ENCODE measurements at regions not wholly inside any gene's neighbourhood (a gene's known extent, or its start where the extent isn't known, plus 50 kb on each side); places are given as distances from the start of the nearest gene placed in this dataset.

GRCh38 chrX:145673841-145674240 is 143.8 kb upstream of the SLITRK2 start:
- Mint-ChIP-seq H3K27ac (no peak overlapping the region), H3K36me3 (ENCODE audit: low read depth) (no peaks in the 10 kb centered on the region), H3K9me3 (ENCODE audit: low read depth) (peaks cover 2% of the 10 kb centered on the region), H3K4me3 (no peak overlapping the region), H3K4me1 (no peaks in the 10 kb centered on the region), H3K27me3 (no peaks in the 10 kb centered on the region)
- ChIA-PET CTCF (no interaction called here), POLR2A (no interaction called here)
- intact Hi-C loops (cut with DNase I, micrococcal nuclease), result no loop called here
- no peak for ATAC-seq
- DNase-seq, result no peak

- Mint-ChIP-seq H3K4me1 (no peaks in the 10 kb centered on the region), H3K27ac (no peak overlapping the region), H3K36me3 (ENCODE audit: low read depth) (no peaks in the 10 kb centered on the region), H3K27me3 (no peaks in the 10 kb centered on the region), H3K4me3 (no peak overlapping the region), H3K9me3 (ENCODE audit: low read depth) (no peaks in the 10 kb centered on the region)
- CTCF ChIA-PET, result no interaction called here
- DNase-seq, result no peak
- intact Hi-C loops (cut with DNase I, micrococcal nuclease), result no loop called here
- no peak for ATAC-seq
- POLR2A ChIA-PET, result no interaction called here
These were observed 140.4 kb upstream of the SLITRK2 start for GRCh38 chrX:145677109-145677817.

- Mint-ChIP-seq H3K4me1 (no peaks in the 10 kb centered on the region), H3K9me3 (ENCODE audit: low read depth) (peaks cover 3% of the 10 kb centered on the region), H3K4me3 (no peak overlapping the region), H3K27me3 (no peaks in the 10 kb centered on the region), H3K27ac (no peak overlapping the region), H3K36me3 (ENCODE audit: low read depth) (no peaks in the 10 kb centered on the region)
- intact Hi-C loops (cut with DNase I, micrococcal nuclease), result no loop called here
- ChIA-PET POLR2A (no interaction called here), CTCF (no interaction called here)
- ATAC-seq (no peak), DNase-seq (no peak)
These were observed 134.9 kb upstream of the SLITRK2 start for GRCh38 chrX:145682518-145683298.

GRCh38 chrX:145687146-145687545 is 130.5 kb upstream of the SLITRK2 start:
- POLR2A ChIA-PET, result no interaction called here
- Mint-ChIP-seq H3K36me3 (ENCODE audit: low read depth) (no peaks in the 10 kb centered on the region), H3K4me3 (no peak overlapping the region), H3K27ac (no peak overlapping the region), H3K27me3 (no peaks in the 10 kb centered on the region), H3K9me3 (ENCODE audit: low read depth) (peaks cover 9% of the 10 kb centered on the region), H3K4me1 (no peaks in the 10 kb centered on the region)
- ATAC-seq (no peak), DNase-seq (no peak)
- intact Hi-C loops (cut with DNase I, micrococcal nuclease), result no loop called here
- CTCF ChIA-PET, result no interaction called here

- H3K27me3 Mint-ChIP-seq, result no peaks in the 10 kb centered on the region
- H3K4me3 Mint-ChIP-seq, result no peak overlapping the region
- ATAC-seq, result no peak
- POLR2A ChIA-PET, result no interaction called here
- no peaks in the 10 kb centered on the region for H3K36me3 Mint-ChIP-seq (ENCODE audit: low read depth)
- H3K9me3 Mint-ChIP-seq (ENCODE audit: low read depth), result peaks cover 9% of the 10 kb centered on the region
- intact Hi-C loops (cut with DNase I, micrococcal nuclease), result no loop called here
- CTCF ChIA-PET, result no interaction called here
- DNase-seq, result no peak
- H3K27ac Mint-ChIP-seq, result no peak overlapping the region
- H3K4me1 Mint-ChIP-seq, result no peaks in the 10 kb centered on the region
These were observed 129.9 kb upstream of the SLITRK2 start for GRCh38 chrX:145687707-145688106.

- CTCF ChIA-PET, result no interaction called here
- no peaks in the 10 kb centered on the region for H3K36me3 Mint-ChIP-seq (ENCODE audit: low read depth)
- no peak overlapping the region for H3K4me3 Mint-ChIP-seq
- intact Hi-C loops (cut with DNase I, micrococcal nuclease), result no loop called here
- DNase-seq, result no peak
- no peak overlapping the region for H3K27ac Mint-ChIP-seq
- peaks cover 6% of the 10 kb centered on the region for H3K9me3 Mint-ChIP-seq (ENCODE audit: low read depth)
- ATAC-seq, result no peak
- no peaks in the 10 kb centered on the region for H3K4me1 Mint-ChIP-seq
- POLR2A ChIA-PET, result no interaction called here
- no peaks in the 10 kb centered on the region for H3K27me3 Mint-ChIP-seq
These were observed 123.6 kb upstream of the SLITRK2 start for GRCh38 chrX:145694048-145694447.

- no peaks in the 10 kb centered on the region for H3K36me3 Mint-ChIP-seq (ENCODE audit: low read depth)
- DNase-seq, result no peak
- ATAC-seq, result no peak
- no peak overlapping the region for H3K4me3 Mint-ChIP-seq
- intact Hi-C loops (cut with DNase I, micrococcal nuclease), result no loop called here
- H3K27me3 Mint-ChIP-seq, result no peaks in the 10 kb centered on the region
- ChIA-PET POLR2A (no interaction called here), CTCF (no interaction called here)
- no peaks in the 10 kb centered on the region for H3K9me3 Mint-ChIP-seq (ENCODE audit: low read depth)
- no peak overlapping the region for H3K27ac Mint-ChIP-seq
- H3K4me1 Mint-ChIP-seq, result no peaks in the 10 kb centered on the region
These were observed 101.9 kb upstream of the SLITRK2 start for GRCh38 chrX:145715641-145716138.

- Mint-ChIP-seq H3K27me3 (no peaks in the 10 kb centered on the region), H3K4me3 (no peak overlapping the region), H3K27ac (no peak overlapping the region), H3K36me3 (ENCODE audit: low read depth) (no peaks in the 10 kb centered on the region), H3K9me3 (ENCODE audit: low read depth) (no peaks in the 10 kb centered on the region), H3K4me1 (no peaks in the 10 kb centered on the region)
- no peak for ATAC-seq
- POLR2A ChIA-PET, result no interaction called here
- intact Hi-C loops (cut with DNase I, micrococcal nuclease), result no loop called here
- no peak for DNase-seq
- CTCF ChIA-PET, result no interaction called here
These were observed 101.4 kb upstream of the SLITRK2 start for GRCh38 chrX:145716226-145716625.

- no peak overlapping the region for H3K27ac Mint-ChIP-seq
- no peak overlapping the region for H3K4me3 Mint-ChIP-seq
- DNase-seq, result no peak
- no peaks in the 10 kb centered on the region for H3K36me3 Mint-ChIP-seq (ENCODE audit: low read depth)
- no peaks in the 10 kb centered on the region for H3K27me3 Mint-ChIP-seq
- no peaks in the 10 kb centered on the region for H3K4me1 Mint-ChIP-seq
- intact Hi-C loops (cut with DNase I, micrococcal nuclease), result no loop called here
- CTCF ChIA-PET, result no interaction called here
- POLR2A ChIA-PET, result no interaction called here
- no peak for ATAC-seq
- no peaks in the 10 kb centered on the region for H3K9me3 Mint-ChIP-seq (ENCODE audit: low read depth)
These were observed 90.2 kb upstream of the SLITRK2 start for GRCh38 chrX:145727476-145727875.

- CTCF ChIA-PET, result no interaction called here
- intact Hi-C loops (cut with DNase I, micrococcal nuclease), result no loop called here
- H3K27ac Mint-ChIP-seq, result no peak overlapping the region
- POLR2A ChIA-PET, result no interaction called here
- H3K4me3 Mint-ChIP-seq, result no peak overlapping the region
- no peaks in the 10 kb centered on the region for H3K4me1 Mint-ChIP-seq
- no peaks in the 10 kb centered on the region for H3K9me3 Mint-ChIP-seq (ENCODE audit: low read depth)
- DNase-seq (no peak), ATAC-seq (no peak)
- H3K27me3 Mint-ChIP-seq, result no peaks in the 10 kb centered on the region
- H3K36me3 Mint-ChIP-seq (ENCODE audit: low read depth), result no peaks in the 10 kb centered on the region
These were observed 88.0 kb upstream of the SLITRK2 start for GRCh38 chrX:145729635-145730034.

- Mint-ChIP-seq H3K27ac (no peak overlapping the region), H3K9me3 (ENCODE audit: low read depth) (no peaks in the 10 kb centered on the region), H3K4me1 (no peaks in the 10 kb centered on the region), H3K27me3 (no peaks in the 10 kb centered on the region), H3K4me3 (no peak overlapping the region), H3K36me3 (ENCODE audit: low read depth) (no peaks in the 10 kb centered on the region)
- POLR2A ChIA-PET, result no interaction called here
- CTCF ChIA-PET, result no interaction called here
- intact Hi-C loops (cut with DNase I, micrococcal nuclease), result no loop called here
- ATAC-seq (no peak), DNase-seq (no peak)
These were observed 82.6 kb upstream of the SLITRK2 start for GRCh38 chrX:145735036-145735435.

- Mint-ChIP-seq H3K27me3 (no peaks in the 10 kb centered on the region), H3K4me3 (no peak overlapping the region), H3K4me1 (no peaks in the 10 kb centered on the region), H3K27ac (no peak overlapping the region), H3K9me3 (ENCODE audit: low read depth) (no peaks in the 10 kb centered on the region), H3K36me3 (ENCODE audit: low read depth) (no peaks in the 10 kb centered on the region)
- ATAC-seq (no peak), DNase-seq (no peak)
- CTCF ChIA-PET, result no interaction called here
- intact Hi-C loops (cut with DNase I, micrococcal nuclease), result no loop called here
- POLR2A ChIA-PET, result no interaction called here
These were observed 65.7 kb upstream of the SLITRK2 start for GRCh38 chrX:145751943-145752342.
